WERI-Rb-1 (cell line): ENCODE measurements at regions not wholly inside any gene's neighbourhood (a gene's known extent, or its start where the extent isn't known, plus 50 kb on each side); places are given as distances from the start of the nearest gene placed in this dataset.

Source experiments
- DNase-seq: peaks from one replicate; pipeline ENCODE4 v3.0.0-alpha.2; 2020
- H3K27ac ChIP-seq: fragments of 250-450 bp; sonication (Bioruptor Pico); 2 replicates; pipeline ENCODE4 v1.5.1; 2020; ENCODE audit warnings: mild to moderate bottlenecking, moderate library complexity
- H3K27me3 ChIP-seq: fragments of 250-450 bp; sonication (Bioruptor Pico); 2 replicates; pipeline ENCODE4 v1.5.1; 2021; ENCODE audit warnings: mild to moderate bottlenecking, low read depth, moderate library complexity; ENCODE audit not compliant: insufficient read depth, severe bottlenecking
- H3K36me3 ChIP-seq: fragments of 250-450 bp; sonication (Bioruptor Pico); 2 replicates; pipeline ENCODE4 v1.5.1; 2020; ENCODE audit warnings: mild to moderate bottlenecking, moderate library complexity
- H3K4me3 ChIP-seq: 2 replicates; pipeline ENCODE4 v1.5.1; 2011; ENCODE audit warnings: low read depth, mild to moderate bottlenecking, control low read depth, low read length
- H3K9me3 ChIP-seq: fragments of 250-450 bp; sonication (Bioruptor Pico); 2 replicates; pipeline ENCODE4 v1.5.1; 2021; ENCODE audit warnings: mild to moderate bottlenecking, moderate library complexity; ENCODE audit not compliant: severe bottlenecking
- TF ChIP-seq, protein P1 (sequence below): IDR thresholded peaks from 2 replicates; pipeline ENCODE4 v1.5.1; 2011; ENCODE audit warnings: low read depth, mild to moderate bottlenecking, control low read depth, inconsistent platforms, low read length

DNA sequence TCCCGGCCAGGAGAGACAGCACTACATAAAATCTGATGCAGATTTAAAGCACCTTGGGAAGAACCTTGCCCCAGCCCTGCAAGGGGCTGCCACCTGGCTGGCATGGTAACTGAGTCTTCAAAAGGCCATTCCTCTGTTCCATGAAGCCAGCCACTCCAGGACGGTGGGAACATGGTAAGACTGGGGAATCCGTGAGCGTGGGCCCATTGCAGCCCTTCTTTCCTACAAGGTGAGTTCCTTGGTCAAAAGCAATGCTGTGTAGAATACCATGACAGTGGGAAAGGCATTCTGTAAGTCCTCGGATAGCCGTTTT lies 121.3 kb downstream of the SOX1 start:
- TF ChIP-seq, protein P1, sequence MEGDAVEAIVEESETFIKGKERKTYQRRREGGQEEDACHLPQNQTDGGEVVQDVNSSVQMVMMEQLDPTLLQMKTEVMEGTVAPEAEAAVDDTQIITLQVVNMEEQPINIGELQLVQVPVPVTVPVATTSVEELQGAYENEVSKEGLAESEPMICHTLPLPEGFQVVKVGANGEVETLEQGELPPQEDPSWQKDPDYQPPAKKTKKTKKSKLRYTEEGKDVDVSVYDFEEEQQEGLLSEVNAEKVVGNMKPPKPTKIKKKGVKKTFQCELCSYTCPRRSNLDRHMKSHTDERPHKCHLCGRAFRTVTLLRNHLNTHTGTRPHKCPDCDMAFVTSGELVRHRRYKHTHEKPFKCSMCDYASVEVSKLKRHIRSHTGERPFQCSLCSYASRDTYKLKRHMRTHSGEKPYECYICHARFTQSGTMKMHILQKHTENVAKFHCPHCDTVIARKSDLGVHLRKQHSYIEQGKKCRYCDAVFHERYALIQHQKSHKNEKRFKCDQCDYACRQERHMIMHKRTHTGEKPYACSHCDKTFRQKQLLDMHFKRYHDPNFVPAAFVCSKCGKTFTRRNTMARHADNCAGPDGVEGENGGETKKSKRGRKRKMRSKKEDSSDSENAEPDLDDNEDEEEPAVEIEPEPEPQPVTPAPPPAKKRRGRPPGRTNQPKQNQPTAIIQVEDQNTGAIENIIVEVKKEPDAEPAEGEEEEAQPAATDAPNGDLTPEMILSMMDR: no peak
- Histone ChIP-seq H3K9me3 (peaks cover 16% of the 10 kb centered on the region), H3K36me3 (no peaks in the 10 kb centered on the region), H3K27me3 (peaks cover 93% of the 10 kb centered on the region), H3K27ac (no peak overlapping the region), H3K4me3 (no peak overlapping the region)
- no peak for DNase-seq

- Histone ChIP-seq H3K36me3 (no peaks in the 10 kb centered on the region), H3K27ac (no peak overlapping the region), H3K27me3 (peaks cover 79% of the 10 kb centered on the region), H3K4me3 (no peak overlapping the region), H3K9me3 (peaks cover 18% of the 10 kb centered on the region)
- DNase-seq: no peak
- TF ChIP-seq, protein P1: no peak
These were observed 126.7 kb downstream of the SOX1 start for GRCh38 chr13:112193463-112194166.

DNA sequence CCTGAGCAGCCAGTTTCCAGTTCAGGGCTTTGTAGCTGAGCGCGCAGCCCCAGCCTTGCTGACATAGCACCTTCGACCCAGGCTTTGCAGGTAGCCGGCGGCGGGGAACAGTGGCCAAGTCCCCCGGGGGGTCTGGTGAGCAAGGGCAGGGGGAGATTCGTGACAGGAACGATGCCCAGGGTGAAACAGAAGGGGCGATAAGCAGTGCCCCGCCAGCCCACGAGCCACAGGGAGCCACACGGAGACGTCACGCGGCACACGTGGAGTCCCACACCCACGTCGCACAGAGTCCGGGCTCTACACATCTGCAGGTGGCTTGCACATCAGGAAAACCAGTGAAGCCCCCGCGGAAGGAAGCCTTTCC lies 127.2 kb downstream of the SOX1 start:
- H3K4me3 ChIP-seq: no peak overlapping the region
- TF ChIP-seq, protein P1: no peak
- H3K9me3 ChIP-seq: peaks cover 18% of the 10 kb centered on the region
- H3K27me3 ChIP-seq: peaks cover 79% of the 10 kb centered on the region
- DNase-seq: no peak
- H3K27ac ChIP-seq: no peak overlapping the region
- no peaks in the 10 kb centered on the region for H3K36me3 ChIP-seq

- Histone ChIP-seq H3K36me3 (no peaks in the 10 kb centered on the region), H3K9me3 (peaks cover 18% of the 10 kb centered on the region), H3K4me3 (no peak overlapping the region), H3K27ac (no peak overlapping the region), H3K27me3 (peaks cover 76% of the 10 kb centered on the region)
- TF ChIP-seq, protein P1: no peak
- no peak for DNase-seq
These were observed 127.6 kb downstream of the SOX1 start for GRCh38 chr13:112194579-112194978.

- H3K9me3 ChIP-seq: peaks cover 6% of the 10 kb centered on the region
- no peak for DNase-seq
- TF ChIP-seq, protein P1: no peak
These were observed 131.6 kb downstream of the SOX1 start for GRCh38 chr13:112198396-112199010.

DNA sequence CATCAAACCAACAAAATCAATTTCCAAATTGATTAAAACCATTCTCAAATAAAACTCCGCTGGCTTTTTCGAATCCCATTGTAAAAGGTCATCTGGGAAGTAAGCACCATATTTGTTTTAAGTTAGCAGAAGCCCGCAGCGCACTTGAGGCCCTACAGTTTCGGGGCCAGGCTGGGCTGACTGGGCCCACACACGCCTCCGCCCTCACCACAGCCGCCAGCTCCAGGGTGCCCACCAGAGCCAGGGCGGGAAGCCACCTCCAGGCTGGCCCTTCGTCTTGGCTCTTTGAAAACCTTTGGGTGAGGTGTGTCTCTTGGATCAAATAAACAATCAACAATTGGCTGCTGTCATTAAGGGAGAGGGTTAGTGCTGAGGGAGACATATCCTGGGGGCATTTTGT lies 133.3 kb downstream of the SOX1 start:
- Histone ChIP-seq H3K9me3 (peaks cover 3% of the 10 kb centered on the region), H3K4me3 (no peak overlapping the region), H3K27ac (no peak overlapping the region), H3K27me3 (peaks cover 79% of the 10 kb centered on the region), H3K36me3 (no peaks in the 10 kb centered on the region)
- DNase-seq: no peak
- TF ChIP-seq, protein P1: no peak

More at GRCh38 chr13:112198396-112199010, 131.6 kb downstream of the SOX1 start:
- Histone ChIP-seq H3K4me3 (no peak overlapping the region), H3K36me3 (no peaks in the 10 kb centered on the region), H3K27me3 (peaks cover 79% of the 10 kb centered on the region), H3K27ac (no peak overlapping the region)
